ENCODE measurements at regions not wholly inside any gene's neighbourhood (a gene's known extent, or its start where the extent isn't known, plus 50 kb on each side); places are given as distances from the start of the nearest gene placed in this dataset.

DNA sequence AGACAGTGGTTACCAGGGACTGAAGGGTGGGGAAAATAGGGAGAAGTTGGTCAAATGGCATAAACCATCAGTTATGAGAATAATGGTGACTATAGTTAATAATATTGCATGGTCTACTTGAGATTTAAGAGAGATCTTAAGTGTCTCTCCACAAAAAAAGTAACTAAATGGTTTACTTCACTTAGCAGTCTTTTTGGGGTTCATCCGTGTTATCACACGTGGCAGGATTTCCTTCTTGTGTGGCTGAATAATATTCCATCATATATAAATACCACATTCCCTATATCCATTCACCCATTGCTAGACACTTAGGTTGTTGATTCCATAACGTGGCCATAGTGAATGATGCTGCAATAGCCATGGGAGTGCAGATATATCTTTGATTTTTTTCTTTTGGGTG is 967.0 kb downstream of the UQCRFS1 start:
- TF ChIP-seq, protein P1, sequence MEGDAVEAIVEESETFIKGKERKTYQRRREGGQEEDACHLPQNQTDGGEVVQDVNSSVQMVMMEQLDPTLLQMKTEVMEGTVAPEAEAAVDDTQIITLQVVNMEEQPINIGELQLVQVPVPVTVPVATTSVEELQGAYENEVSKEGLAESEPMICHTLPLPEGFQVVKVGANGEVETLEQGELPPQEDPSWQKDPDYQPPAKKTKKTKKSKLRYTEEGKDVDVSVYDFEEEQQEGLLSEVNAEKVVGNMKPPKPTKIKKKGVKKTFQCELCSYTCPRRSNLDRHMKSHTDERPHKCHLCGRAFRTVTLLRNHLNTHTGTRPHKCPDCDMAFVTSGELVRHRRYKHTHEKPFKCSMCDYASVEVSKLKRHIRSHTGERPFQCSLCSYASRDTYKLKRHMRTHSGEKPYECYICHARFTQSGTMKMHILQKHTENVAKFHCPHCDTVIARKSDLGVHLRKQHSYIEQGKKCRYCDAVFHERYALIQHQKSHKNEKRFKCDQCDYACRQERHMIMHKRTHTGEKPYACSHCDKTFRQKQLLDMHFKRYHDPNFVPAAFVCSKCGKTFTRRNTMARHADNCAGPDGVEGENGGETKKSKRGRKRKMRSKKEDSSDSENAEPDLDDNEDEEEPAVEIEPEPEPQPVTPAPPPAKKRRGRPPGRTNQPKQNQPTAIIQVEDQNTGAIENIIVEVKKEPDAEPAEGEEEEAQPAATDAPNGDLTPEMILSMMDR (IDR thresholded peaks at IDR 0.05) = no peak

DNA sequence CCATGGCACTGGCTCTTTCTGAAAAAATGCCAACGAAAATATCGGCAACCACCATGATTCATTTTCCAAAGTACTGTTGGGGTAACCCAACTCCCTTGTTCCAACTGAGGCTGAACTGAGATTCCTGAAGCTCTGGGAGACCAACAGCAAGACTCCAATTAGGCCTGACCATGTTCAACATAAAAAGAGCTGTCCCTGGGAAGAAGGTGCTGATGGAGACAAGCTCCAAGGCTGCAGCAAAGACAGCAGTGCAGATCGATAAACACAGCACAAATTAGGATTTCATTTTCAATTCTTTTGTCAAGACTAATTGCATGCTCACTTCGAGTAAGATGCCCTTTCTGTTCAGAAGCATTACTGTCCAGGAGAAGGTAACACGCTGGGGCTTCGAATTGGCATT is 968.0 kb downstream of the UQCRFS1 start:
- TF ChIP-seq, protein P1 (IDR thresholded peaks at IDR 0.05) = no peak

DNA sequence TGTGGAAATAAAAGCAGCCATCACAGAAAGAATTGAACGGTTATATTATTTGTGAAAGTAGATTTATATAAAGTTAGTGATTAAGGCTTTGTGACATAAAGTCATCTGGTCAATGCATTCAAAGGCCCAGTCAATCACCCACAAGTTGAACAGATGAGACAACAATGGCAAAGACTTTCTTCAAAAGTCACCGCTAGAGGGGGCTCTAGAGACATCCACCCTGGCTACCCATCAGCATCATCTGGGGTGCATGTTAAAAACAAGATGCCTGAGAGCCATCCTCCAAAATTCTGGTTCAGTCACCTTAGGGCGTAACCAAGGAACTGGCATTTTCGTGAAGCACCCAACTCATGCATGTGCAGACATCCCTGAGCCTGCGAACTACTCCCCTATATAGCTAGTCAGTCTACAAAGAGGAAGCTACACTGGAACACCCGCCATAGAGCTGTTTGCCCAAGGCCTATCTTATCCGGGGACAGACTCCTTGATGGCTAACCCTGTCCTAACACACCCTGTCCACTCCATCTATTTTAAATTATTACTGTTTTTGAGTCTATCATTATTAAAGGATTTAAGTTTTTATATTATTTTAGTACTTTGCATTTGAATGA is 970.5 kb downstream of the UQCRFS1 start:
- TF ChIP-seq, protein P1 (IDR thresholded peaks at IDR 0.05) = peak; percentile 67

DNA sequence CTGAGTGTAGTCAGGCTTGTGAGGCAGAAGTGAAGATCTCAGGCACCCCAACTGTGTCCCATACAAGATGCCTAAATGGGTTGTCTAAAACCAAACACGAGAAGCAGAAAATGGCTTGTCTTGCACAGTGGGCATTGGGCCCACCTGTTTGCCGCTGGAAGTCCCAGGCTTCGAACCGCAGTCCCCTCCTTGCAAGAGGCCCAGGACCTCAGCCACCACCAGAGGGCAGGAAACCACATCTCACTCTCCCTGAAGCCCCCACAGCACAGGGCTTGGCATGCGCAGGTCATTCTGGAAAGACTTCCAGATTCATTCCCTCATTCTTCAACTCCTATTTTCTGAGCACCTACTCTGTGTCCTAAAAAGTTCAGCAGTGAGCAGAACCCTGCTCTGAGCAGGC is 973.7 kb downstream of the UQCRFS1 start:
- TF ChIP-seq, protein P1 (IDR thresholded peaks at IDR 0.05) = peak; percentile 31; the same call in 1 of the 2 replicates

DNA sequence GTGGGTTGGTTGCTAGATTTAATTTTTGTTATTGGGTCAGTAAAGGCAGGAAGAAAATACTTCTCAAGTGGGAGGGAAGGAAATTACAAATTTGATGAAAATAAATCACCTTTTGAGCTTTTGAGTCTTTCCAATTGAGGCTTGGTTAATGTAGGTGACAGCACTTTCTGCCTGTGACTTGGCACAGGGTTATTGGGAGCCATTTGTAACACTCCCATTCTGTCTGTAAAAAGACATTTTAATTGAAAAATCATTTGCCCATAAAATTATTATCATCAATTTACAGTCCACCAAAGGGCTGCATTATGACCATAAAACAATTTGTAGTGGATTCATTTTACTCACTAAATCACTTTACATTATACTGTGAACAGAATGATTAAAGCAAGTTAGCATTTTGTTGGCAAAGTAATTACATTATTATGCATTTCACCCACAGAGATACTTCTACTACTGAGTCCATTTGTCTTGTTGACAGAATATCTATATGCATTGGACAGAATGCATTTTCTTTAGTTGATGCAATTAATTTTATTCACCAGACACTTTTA is 974.6 kb downstream of the UQCRFS1 start:
- TF ChIP-seq, protein P1 (IDR thresholded peaks at IDR 0.05) = no peak

DNA sequence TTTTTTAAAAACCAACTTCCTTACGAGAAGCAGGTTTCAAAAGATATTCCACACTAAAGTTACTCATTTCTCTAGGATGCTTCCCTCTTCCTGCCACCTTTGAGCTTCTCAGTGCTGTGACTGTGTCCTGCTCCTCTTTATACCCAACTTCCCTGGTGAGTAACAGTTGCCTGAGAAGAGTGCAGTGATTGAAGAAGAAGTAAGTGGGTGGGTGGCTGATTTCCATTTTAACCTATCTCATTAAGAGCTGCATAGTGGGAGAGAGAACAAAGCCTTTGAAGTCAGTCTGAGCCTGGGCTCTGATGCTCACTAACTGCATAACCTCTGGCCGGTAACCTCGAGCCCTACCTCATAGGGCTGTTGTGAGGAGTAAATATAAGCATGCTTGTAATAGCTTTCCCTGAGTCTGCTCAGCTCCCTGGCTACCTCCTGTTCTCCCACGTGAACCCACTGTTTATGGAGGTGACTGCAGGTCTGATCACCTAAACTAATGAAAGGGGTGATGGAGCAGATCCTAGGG is 977.3 kb downstream of the UQCRFS1 start:
- TF ChIP-seq, protein P1 (IDR thresholded peaks at IDR 0.05) = no peak

DNA sequence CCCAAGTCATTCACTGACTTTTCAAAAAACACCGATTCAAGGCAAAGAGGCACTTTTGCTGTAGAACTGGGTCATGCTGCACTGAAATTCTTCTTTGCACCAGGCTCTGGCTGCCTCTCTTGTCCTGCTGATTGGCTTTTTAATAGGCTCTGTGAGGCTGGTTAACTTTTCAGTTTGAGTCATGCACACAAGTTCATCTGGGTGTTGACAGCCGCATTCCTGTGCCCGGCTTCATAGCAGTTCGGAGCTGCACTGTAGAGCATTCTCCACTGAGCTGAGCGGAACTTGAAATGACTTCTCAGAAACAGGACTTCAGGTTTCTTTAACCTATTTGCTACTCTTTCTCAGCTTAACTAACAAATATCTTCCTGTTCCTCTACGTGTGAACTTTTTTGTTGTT is 978.3 kb downstream of the UQCRFS1 start:
- TF ChIP-seq, protein P1 (IDR thresholded peaks at IDR 0.05) = no peak

Measured in LNCAP (cell line).